Transverse colon (tissue), 3 donors: ENCODE measurements at regions not wholly inside any gene's neighbourhood (a gene's known extent, or its start where the extent isn't known, plus 50 kb on each side); places are given as distances from the start of the nearest gene placed in this dataset.

ENCODE experiments used
- EP300 ChIP-seq: sonication (generic); formaldehyde crosslinking; IDR thresholded peaks from one replicate; pipeline ENCODE4 v1.6.1; 2017; ENCODE audit warnings: antibody characterized with exemption, low read depth
- POLR2A ChIP-seq: fragments of 450-650 bp; IDR thresholded peaks from one replicate; pipeline ENCODE4 v1.6.1; 2016; ENCODE audit warnings: antibody characterized with exemption, mild to moderate bottlenecking, moderate library complexity
- TF ChIP-seq, protein P1 (sequence below), 5 experiments: fragments of 200-600 bp in 3 of 5; fragments of 450-650 bp in 2 of 5; sonication (generic) in 3 of 5; IDR thresholded peaks; 1 replicate in 2 of 5; 2 replicates in 3 of 5; pipeline ENCODE4 v1.5.1; 2016 to 2017; ENCODE audit warnings: antibody characterized with exemption in 5 of 5, inconsistent platforms in 3 of 5, mild to moderate bottlenecking in 2 of 5, moderate library complexity in 1 of 5

DNA sequence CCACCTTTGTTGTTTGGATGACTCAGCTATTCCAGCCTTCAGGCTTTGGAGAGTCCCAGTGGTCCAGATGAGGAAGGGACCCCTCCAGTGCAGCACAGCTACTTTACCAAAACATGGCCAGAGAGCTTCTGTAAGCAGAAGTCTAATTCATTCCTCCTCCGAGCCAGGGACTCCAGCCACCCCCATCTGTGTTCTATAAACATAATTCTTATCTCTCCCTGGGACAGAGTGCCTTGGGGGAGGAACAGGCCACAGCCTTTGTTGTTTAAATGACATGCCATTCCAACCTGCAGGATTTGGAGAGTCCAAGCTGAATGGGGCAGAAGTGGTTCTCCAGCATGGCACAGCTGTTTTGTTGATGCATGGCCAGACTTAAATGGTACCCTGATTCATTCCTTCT lies 994.0 kb downstream of the TRHDE start:
- TF ChIP-seq, protein P1, sequence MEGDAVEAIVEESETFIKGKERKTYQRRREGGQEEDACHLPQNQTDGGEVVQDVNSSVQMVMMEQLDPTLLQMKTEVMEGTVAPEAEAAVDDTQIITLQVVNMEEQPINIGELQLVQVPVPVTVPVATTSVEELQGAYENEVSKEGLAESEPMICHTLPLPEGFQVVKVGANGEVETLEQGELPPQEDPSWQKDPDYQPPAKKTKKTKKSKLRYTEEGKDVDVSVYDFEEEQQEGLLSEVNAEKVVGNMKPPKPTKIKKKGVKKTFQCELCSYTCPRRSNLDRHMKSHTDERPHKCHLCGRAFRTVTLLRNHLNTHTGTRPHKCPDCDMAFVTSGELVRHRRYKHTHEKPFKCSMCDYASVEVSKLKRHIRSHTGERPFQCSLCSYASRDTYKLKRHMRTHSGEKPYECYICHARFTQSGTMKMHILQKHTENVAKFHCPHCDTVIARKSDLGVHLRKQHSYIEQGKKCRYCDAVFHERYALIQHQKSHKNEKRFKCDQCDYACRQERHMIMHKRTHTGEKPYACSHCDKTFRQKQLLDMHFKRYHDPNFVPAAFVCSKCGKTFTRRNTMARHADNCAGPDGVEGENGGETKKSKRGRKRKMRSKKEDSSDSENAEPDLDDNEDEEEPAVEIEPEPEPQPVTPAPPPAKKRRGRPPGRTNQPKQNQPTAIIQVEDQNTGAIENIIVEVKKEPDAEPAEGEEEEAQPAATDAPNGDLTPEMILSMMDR (IDR thresholded peaks at IDR 0.05): no peak
- no peak for TF ChIP-seq EP300
- TF ChIP-seq POLR2A: no peak
